CD4-positive, alpha-beta T cell (primary cell): ENCODE measurements at regions not wholly inside any gene's neighbourhood (a gene's known extent, or its start where the extent isn't known, plus 50 kb on each side); places are given as distances from the start of the nearest gene placed in this dataset.

Experiments
- ATAC-seq: fragments of 200-7000 bp; cut with Tn5 transposase; one replicate; pipeline ENCODE4 v1.10.0; 2022; ENCODE audit warnings: mild to moderate bottlenecking; ENCODE audit not compliant: poor library complexity
- CTCF ChIA-PET: fragments of 350-600 bp; sonication (Branson Sonifier 250); formaldehyde crosslinking; loops from one replicate; lab custom pipeline; 2021; ENCODE audit warnings: antibody characterized with exemption, inconsistent platforms; lab: Charles Lee
- POLR2A ChIA-PET: fragments of 350-600 bp; sonication (Branson Sonifier 250); formaldehyde crosslinking; loops from one replicate; lab custom pipeline; 2021; ENCODE audit warnings: antibody characterized with exemption, inconsistent platforms; lab: Charles Lee
- DNase-seq, 14 experiments: peaks; one replicate each; pipeline ENCODE4 v3.0.0-alpha.2; 2013 to 2020; ENCODE audit warnings: mixed read lengths in 2 of 14
- H3K27ac ChIP-seq, 2 donors: one replicate each; pipeline versions ENCODE4 v1.5.1 to v1.7.0; 2013; ENCODE audit warnings: low read length in 2 of 2, low read depth in 1 of 2, mild to moderate bottlenecking in 1 of 2
- H3K27me3 ChIP-seq, 2 experiments: 1 replicate in 1 of 2; 2 replicates in 1 of 2; pipeline versions ENCODE4 v1.6.1 to v1.7.0; 2013; ENCODE audit warnings: low read length in 2 of 2, control low read depth in 1 of 2, mild to moderate bottlenecking in 1 of 2, moderate library complexity in 1 of 2; ENCODE audit not compliant: insufficient read depth in 2 of 2, control insufficient read depth in 1 of 2
- H3K36me3 ChIP-seq: one replicate; pipeline ENCODE4 v1.6.1; 2013; ENCODE audit warnings: low read length, control low read depth; ENCODE audit not compliant: insufficient read depth
- H3K4me1 ChIP-seq: one replicate; pipeline ENCODE4 v1.6.1; 2013; ENCODE audit warnings: low read length, control low read depth; ENCODE audit not compliant: insufficient read depth
- H3K4me3 ChIP-seq: one replicate; pipeline ENCODE4 v1.5.1; 2013; ENCODE audit warnings: mild to moderate bottlenecking, low read length, moderate library complexity
- H3K9me3 ChIP-seq, 2 experiments: 1 replicate in 1 of 2; 2 replicates in 1 of 2; pipeline versions ENCODE4 v1.6.1 to v1.7.0; 2013; ENCODE audit warnings: low read length in 2 of 2, mild to moderate bottlenecking in 2 of 2, control low read depth in 1 of 2, moderate library complexity in 1 of 2; ENCODE audit not compliant: control insufficient read depth in 1 of 2, insufficient read depth in 1 of 2
- H3K27ac Mint-ChIP-seq: one replicate; pipeline ENCODE4 v1.8.0; 2020; ENCODE audit warnings: mixed read lengths
- H3K27me3 Mint-ChIP-seq: one replicate; pipeline ENCODE4 v1.8.0; 2021; ENCODE audit warnings: mixed read lengths
- H3K36me3 Mint-ChIP-seq: one replicate; pipeline ENCODE4 v1.8.0; 2021; ENCODE audit warnings: low read depth, mixed read lengths
- H3K4me1 Mint-ChIP-seq: one replicate; pipeline ENCODE4 v1.8.0; 2021; ENCODE audit warnings: low read depth, mixed read lengths
- H3K4me3 Mint-ChIP-seq: one replicate; pipeline ENCODE4 v1.8.0; 2020; ENCODE audit warnings: mild to moderate bottlenecking, mixed read lengths
- H3K9me3 Mint-ChIP-seq: one replicate; pipeline ENCODE4 v1.8.0; 2020; ENCODE audit warnings: mixed read lengths
- intact Hi-C, 2 experiments: fragments of 100-400 bp; cut with DNase I in 1 of 2; cut with micrococcal nuclease in 1 of 2; formaldehyde crosslinking; loops; one replicate each; pipeline versions ENCODE4 v1.15.1 to v1.9.0; 2023 to 2025; cut with DNase I, micrococcal nuclease
- TF ChIP-seq, protein P1 (sequence below): fragments of 200-600 bp; IDR thresholded peaks from one replicate; pipeline ENCODE4 v1.8.0; 2022; ENCODE audit warnings: antibody characterized with exemption, mild to moderate bottlenecking

DNA sequence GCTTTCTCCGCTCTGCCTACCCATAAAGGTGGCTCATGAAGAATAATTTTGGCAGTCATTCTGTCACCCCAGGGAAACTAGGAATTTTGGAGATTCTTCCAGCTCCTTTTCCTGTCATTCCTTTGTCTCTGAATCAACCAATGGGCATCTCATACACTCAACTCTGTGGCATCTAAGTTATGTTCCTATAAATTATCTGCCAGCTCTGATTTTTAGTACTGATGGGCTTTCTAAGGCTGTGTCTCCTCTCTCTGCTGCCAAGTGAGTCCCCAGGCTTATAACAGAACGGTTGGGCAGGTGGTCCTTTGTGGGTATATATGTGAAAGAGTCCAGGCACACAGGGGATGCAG, 226.8 kb downstream of the NMUR2 start:
- Histone ChIP-seq H3K9me3 (peaks cover 0 to 9% of the 10 kb centered on the region in 2 experiments), H3K27me3 (no peaks in the 10 kb centered on the region), H3K4me3 (no peak overlapping the region), H3K4me1 (no peaks in the 10 kb centered on the region), H3K27ac (no peak overlapping the region), H3K36me3 (no peaks in the 10 kb centered on the region)
- Mint-ChIP-seq H3K4me1 (no peaks in the 10 kb centered on the region), H3K27ac (no peak overlapping the region), H3K36me3 (no peaks in the 10 kb centered on the region), H3K4me3 (no peak overlapping the region), H3K27me3 (peaks cover 8% of the 10 kb centered on the region), H3K9me3 (peaks cover 6% of the 10 kb centered on the region)
- intact Hi-C loops = no loop called here
- TF ChIP-seq, protein P1, sequence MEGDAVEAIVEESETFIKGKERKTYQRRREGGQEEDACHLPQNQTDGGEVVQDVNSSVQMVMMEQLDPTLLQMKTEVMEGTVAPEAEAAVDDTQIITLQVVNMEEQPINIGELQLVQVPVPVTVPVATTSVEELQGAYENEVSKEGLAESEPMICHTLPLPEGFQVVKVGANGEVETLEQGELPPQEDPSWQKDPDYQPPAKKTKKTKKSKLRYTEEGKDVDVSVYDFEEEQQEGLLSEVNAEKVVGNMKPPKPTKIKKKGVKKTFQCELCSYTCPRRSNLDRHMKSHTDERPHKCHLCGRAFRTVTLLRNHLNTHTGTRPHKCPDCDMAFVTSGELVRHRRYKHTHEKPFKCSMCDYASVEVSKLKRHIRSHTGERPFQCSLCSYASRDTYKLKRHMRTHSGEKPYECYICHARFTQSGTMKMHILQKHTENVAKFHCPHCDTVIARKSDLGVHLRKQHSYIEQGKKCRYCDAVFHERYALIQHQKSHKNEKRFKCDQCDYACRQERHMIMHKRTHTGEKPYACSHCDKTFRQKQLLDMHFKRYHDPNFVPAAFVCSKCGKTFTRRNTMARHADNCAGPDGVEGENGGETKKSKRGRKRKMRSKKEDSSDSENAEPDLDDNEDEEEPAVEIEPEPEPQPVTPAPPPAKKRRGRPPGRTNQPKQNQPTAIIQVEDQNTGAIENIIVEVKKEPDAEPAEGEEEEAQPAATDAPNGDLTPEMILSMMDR = no peak
- ChIA-PET POLR2A (no interaction called here), CTCF (no interaction called here)
- DNase-seq = no peak
- ATAC-seq = no peak

DNA sequence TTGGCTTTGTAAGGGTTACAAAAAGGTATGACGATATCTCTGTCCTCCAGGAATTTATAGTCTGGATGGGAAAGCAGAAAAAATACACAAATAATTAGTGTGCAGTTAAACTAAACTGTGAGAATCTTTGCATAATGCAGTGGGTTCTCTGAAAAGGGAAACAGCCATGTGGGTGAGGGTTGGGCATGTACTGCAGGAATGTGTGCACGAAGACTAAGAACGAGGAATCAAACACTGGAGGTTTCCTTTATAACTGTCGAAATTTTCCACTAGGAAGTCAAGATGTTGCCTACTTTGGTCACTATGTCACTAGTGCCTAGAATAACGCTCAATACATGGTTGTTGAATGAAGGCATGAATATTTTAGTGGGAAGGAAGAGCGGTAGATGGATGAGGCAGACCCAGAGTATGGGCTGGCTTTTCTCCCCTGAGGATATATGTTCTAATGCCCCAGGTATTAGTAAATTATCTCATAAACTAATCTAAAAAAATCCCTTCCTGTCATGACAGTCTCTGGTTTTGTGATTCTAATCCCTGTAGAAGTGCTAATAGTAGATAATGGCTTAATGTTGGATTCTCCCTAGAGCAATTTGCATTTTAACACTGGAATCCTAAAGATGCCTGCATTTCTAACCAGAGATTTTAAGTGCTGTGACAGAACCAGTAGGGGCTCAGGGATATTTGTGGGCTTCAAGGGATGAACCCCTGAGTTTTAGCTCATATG, 227.3 kb downstream of the NMUR2 start:
- Mint-ChIP-seq H3K27ac (no peak overlapping the region), H3K4me1 (no peaks in the 10 kb centered on the region), H3K27me3 (peaks cover 8% of the 10 kb centered on the region), H3K9me3 (peaks cover 6% of the 10 kb centered on the region), H3K4me3 (no peak overlapping the region), H3K36me3 (no peaks in the 10 kb centered on the region)
- ATAC-seq (no peak), DNase-seq (no peak)
- H3K4me3 ChIP-seq = no peak overlapping the region
- H3K4me1 ChIP-seq = no peaks in the 10 kb centered on the region
- TF ChIP-seq, protein P1 = no peak
- no peaks in the 10 kb centered on the region for H3K27me3 ChIP-seq
- peaks cover 0 to 9% of the 10 kb centered on the region in 2 experiments for H3K9me3 ChIP-seq
- no peak overlapping the region for H3K27ac ChIP-seq
- POLR2A ChIA-PET = no interaction called here
- H3K36me3 ChIP-seq = no peaks in the 10 kb centered on the region
- intact Hi-C loops = no loop called here
- CTCF ChIA-PET = no interaction called here

DNA sequence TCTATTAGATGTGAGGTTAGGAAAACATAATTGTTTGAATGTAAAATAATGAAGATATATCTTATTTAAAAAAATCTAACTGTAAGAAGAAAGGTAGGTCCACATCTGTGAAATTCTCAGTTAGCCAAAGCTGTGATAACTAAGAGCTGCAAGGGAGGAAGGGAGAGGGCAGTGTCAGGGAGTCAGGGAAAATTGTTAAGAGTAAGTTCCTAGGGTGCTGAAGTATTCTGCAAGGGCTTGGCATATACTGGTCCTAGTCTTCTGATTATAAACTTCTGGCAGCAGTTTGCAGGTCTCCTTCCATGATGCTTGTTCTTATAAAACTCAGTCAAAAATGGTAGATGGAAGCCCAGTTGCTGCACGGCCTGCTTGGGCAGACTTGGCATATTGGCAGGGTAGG, 233.2 kb downstream of the NMUR2 start:
- no peak overlapping the region for H3K4me3 Mint-ChIP-seq
- no peak overlapping the region for H3K27ac Mint-ChIP-seq
- POLR2A ChIA-PET = no interaction called here
- no peaks in the 10 kb centered on the region for H3K36me3 ChIP-seq
- H3K27me3 ChIP-seq = no peaks in the 10 kb centered on the region
- DNase-seq (no peak), ATAC-seq (no peak)
- peaks cover 9% of the 10 kb centered on the region for H3K27me3 Mint-ChIP-seq
- intact Hi-C loops = no loop called here
- H3K9me3 Mint-ChIP-seq = no peaks in the 10 kb centered on the region
- no peaks in the 10 kb centered on the region for H3K36me3 Mint-ChIP-seq
- TF ChIP-seq, protein P1 = no peak
- no peaks in the 10 kb centered on the region for H3K4me1 ChIP-seq
- no peak overlapping the region for H3K27ac ChIP-seq
- H3K4me3 ChIP-seq = no peak overlapping the region
- H3K9me3 ChIP-seq = no peaks in the 10 kb centered on the region
- no peaks in the 10 kb centered on the region for H3K4me1 Mint-ChIP-seq
- CTCF ChIA-PET = interaction anchor here (1.2 to 2.1 kb wide), 2 partner anchors 8 to 347 kb away, joined by 3 to 5 read pairs; no protein-coding TSS in a partner anchor
